LNCaP clone FGC (cell line): ENCODE measurements at regions not wholly inside any gene's neighbourhood (a gene's known extent, or its start where the extent isn't known, plus 50 kb on each side); places are given as distances from the start of the nearest gene placed in this dataset.

Experiments
- DNase-seq: peaks from one replicate; pipeline ENCODE4 v3.0.0-alpha.2; 2011; ENCODE audit warnings: low read depth
- H3K4me3 ChIP-seq: 2 replicates; pipeline ENCODE4 v1.5.1; 2011; ENCODE audit warnings: mild to moderate bottlenecking, low read depth, low read length, control low read depth
- TF ChIP-seq, protein P1 (sequence below): IDR thresholded peaks from 2 replicates; pipeline ENCODE4 v1.5.1; 2012; ENCODE audit warnings: mild to moderate bottlenecking; ENCODE audit not compliant: control insufficient read depth, insufficient read depth; ENCODE audit errors: extremely low read depth

DNA sequence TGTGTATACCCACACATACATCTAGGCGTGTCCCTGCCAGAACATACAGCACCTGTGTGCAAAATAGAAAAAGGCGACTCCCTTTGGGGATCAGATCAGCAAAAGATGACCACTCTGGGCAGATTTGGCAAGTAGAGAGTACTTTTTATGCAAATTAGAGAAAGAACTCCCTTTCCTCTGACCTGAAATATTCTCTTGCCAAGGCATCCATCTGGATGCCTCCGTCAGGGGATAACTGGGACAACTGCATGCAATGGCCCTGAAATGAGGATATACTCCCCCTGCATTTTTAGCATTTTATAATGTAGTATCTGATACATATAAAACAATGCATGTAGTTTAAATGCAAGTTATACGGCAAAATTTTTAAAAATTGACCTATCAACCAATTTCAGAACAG lies 247.7 kb downstream of the ICOS start:
- TF ChIP-seq, protein P1, sequence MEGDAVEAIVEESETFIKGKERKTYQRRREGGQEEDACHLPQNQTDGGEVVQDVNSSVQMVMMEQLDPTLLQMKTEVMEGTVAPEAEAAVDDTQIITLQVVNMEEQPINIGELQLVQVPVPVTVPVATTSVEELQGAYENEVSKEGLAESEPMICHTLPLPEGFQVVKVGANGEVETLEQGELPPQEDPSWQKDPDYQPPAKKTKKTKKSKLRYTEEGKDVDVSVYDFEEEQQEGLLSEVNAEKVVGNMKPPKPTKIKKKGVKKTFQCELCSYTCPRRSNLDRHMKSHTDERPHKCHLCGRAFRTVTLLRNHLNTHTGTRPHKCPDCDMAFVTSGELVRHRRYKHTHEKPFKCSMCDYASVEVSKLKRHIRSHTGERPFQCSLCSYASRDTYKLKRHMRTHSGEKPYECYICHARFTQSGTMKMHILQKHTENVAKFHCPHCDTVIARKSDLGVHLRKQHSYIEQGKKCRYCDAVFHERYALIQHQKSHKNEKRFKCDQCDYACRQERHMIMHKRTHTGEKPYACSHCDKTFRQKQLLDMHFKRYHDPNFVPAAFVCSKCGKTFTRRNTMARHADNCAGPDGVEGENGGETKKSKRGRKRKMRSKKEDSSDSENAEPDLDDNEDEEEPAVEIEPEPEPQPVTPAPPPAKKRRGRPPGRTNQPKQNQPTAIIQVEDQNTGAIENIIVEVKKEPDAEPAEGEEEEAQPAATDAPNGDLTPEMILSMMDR, result no peak
- DNase-seq, result no peak
- H3K4me3 ChIP-seq, result no peak overlapping the region

DNA sequence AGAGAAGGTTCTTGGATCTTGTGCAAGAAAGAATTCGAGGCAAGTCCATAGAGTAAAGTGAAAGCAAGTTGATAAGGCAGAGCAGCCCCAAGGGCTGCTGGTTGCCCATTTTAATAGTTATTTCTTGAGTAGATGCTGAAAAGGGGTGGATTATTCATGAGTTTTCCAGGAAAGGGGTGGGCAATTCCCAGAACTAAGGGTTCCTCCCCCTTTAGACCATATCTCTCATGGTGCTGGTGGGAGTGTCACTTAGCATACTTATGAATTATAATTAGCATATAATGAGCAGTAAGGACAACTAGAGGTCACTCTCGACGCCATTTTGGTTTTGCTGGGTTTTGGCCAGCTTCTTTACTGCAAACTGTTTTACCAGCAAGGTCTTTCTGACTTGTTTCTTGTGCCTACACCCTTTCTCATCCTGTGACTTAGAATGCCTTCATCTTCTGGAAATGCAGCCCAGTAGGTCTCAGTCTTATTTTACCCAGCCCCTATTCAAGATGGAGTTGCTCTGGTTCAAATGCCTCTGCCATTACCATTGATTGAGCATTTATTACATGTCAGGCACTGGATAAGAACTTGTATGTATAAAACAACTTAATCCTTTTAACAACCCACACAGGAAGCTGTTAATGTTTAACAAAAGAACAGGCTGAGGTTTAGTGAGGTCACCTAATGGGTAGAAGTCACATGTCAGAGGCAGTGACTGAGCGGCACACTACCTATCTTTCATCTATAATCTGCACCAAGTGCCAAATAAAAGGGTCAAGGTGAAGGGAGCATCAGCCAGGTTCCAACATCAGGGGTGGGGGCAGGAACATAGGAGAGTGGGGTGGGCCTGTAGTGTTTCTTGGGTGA lies 250.9 kb downstream of the ICOS start:
- no peak overlapping the region for H3K4me3 ChIP-seq
- TF ChIP-seq, protein P1, result no peak
- DNase-seq, result no peak

DNA sequence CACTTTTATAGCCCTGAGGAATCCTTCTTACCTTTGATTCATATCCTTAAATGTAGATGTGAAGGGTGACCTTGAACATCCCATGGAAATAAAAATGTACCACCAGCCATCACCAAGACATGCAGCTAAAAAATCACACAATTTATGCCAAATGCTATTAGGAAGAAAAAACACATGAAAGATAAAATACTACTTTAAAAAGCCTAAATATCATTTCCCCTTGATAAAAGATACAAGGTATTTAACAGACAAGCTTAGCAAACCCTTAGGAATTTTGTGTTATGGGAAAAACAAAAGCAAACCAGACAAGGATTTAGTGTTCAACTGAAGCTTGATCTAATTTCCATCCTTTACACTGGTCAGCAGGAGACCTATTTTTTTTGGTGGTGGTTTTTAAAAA lies 255.0 kb downstream of the ICOS start:
- DNase-seq, result no peak
- TF ChIP-seq, protein P1, result no peak
- H3K4me3 ChIP-seq, result no peak overlapping the region

DNA sequence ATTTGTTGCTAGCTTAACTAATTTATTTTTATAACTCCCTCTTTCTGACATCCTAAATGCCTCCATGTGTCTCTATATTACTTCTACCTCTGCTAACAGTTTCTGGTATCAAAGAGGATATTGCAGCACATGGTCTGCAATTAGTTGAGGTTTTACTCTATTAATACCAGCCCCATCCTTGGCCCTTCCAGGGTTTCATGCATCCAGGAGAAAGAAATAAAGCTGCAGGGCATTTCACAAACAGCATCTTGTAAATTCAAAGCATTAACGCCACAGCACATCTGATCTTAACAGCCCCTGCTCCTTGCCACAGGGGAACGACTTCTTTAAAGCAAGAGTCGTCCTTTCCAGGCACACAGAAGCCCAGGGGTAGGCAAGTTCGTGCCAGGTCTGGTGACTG lies 258.9 kb downstream of the ICOS start:
- TF ChIP-seq, protein P1, result no peak
- no peak for DNase-seq
- no peak overlapping the region for H3K4me3 ChIP-seq

DNA sequence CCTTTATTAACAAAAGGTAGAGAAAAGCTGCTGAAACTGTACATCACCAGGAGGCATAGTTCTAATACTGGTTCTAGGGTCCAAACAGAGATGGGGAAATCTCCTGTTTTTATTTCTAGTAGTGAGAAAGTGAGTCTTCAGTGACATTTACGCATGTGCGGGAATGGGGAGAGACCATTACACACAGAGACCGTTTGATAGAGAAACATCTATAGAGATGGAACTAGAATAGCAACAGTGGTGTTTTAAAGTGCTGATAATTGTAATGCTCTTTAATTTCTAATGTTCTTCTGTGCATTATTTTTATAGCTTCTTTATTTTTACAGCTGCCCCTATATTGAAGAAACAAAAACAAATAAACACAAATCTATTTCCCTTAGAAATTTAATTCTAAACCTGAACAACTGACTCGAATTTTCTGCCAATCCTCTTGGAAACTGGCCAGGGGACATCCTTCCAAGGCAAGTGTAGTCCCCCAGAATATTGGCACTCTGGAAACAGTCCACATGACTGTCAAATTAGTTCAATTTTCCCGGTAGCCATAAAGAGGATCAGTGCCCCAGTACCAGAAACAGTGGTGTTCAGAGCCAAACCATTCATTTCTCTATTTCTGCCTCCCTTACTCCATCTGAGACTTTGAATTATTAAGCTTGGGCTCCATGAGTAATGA lies 260.9 kb downstream of the ICOS start:
- no peak for DNase-seq

DNA sequence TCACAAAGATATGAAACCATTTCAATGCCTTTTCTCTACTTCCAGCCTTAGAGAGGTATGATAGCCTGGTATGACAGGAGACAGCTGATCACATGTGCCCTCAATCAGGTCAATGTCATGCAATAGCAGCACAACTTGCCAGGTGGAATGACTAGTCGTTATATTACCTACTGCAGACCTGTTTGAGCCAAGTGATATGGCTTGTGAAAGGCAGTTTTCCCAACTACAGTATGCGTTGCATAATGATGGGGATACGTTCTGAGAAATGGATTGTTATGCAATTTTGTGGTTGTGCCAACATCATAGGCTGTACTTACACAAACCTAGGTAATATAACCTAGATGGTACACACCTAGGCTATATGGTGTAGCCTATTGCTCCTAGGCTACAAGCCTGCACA lies 262.8 kb downstream of the ICOS start:
- no peak overlapping the region for H3K4me3 ChIP-seq
- DNase-seq, result no peak
- TF ChIP-seq, protein P1, result no peak

More for the DNA sequence above, 260.9 kb downstream of the ICOS start:
- no peak overlapping the region for H3K4me3 ChIP-seq
- TF ChIP-seq, protein P1, result no peak
